Upper lobe of right lung (tissue), 1 donor: ENCODE measurements at regions not wholly inside any gene's neighbourhood (a gene's known extent, or its start where the extent isn't known, plus 50 kb on each side); places are given as distances from the start of the nearest gene placed in this dataset.

Experiments
- ATAC-seq: fragments of 200-7000 bp; cut with Tn5 transposase; one replicate; pipeline ENCODE4 v1.9.1; 2020; ENCODE audit warnings: mild to moderate bottlenecking, moderate library complexity
- DNase-seq: peaks from one replicate; pipeline ENCODE4 v3.0.0-alpha.2; 2020
- H3K27ac ChIP-seq: fragments of 200-600 bp; one replicate; pipeline ENCODE4 v1.8.0; 2022
- H3K27me3 ChIP-seq: fragments of 200-600 bp; one replicate; pipeline ENCODE4 v1.8.0; 2022; ENCODE audit warnings: mild to moderate bottlenecking
- H3K36me3 ChIP-seq: fragments of 200-600 bp; one replicate; pipeline ENCODE4 v1.8.0; 2022
- H3K4me1 ChIP-seq: fragments of 200-600 bp; one replicate; pipeline ENCODE4 v1.8.0; 2022
- H3K4me3 ChIP-seq: fragments of 200-600 bp; one replicate; pipeline ENCODE4 v1.8.0; 2022; ENCODE audit warnings: mild to moderate bottlenecking
- H3K9me3 ChIP-seq: fragments of 200-600 bp; one replicate; pipeline ENCODE4 v1.8.0; 2022
- CTCF ChIP-seq: fragments of 200-600 bp; IDR thresholded peaks from one replicate; pipeline ENCODE4 v1.8.0; 2022; ENCODE audit warnings: antibody characterized with exemption
- intact Hi-C: fragments of 100-400 bp; cut with DNase I; formaldehyde crosslinking; loops from one replicate; pipeline ENCODE4 v1.11.0; 2022
- donor health status: DM: no; HTN: yes; CAD: no; lungs with severe emphysema.

- Histone ChIP-seq H3K4me1 (no peaks in the 10 kb centered on the region), H3K4me3 (no peak overlapping the region), H3K27ac (no peak overlapping the region), H3K36me3 (no peaks in the 10 kb centered on the region), H3K27me3 (no peaks in the 10 kb centered on the region), H3K9me3 (no peaks in the 10 kb centered on the region)
- intact Hi-C loops, result no loop called here
- DNase-seq (no peak), ATAC-seq (no peak)
- no peak for TF ChIP-seq CTCF
Measured at GRCh38 chr9:117480729-117481128, 65.9 kb upstream of the ASTN2 start.

GRCh38 chr9:117480253-117480652 lies 65.4 kb upstream of the ASTN2 start:
- Histone ChIP-seq H3K36me3 (no peaks in the 10 kb centered on the region), H3K4me3 (no peak overlapping the region), H3K27ac (no peak overlapping the region), H3K4me1 (no peaks in the 10 kb centered on the region), H3K9me3 (no peaks in the 10 kb centered on the region), H3K27me3 (no peaks in the 10 kb centered on the region)
- no peak for TF ChIP-seq CTCF
- DNase-seq, result no peak
- intact Hi-C loops, result no loop called here
- ATAC-seq, result no peak

GRCh38 chr9:117473293-117473692 lies 58.4 kb upstream of the ASTN2 start:
- no peak overlapping the region for H3K4me3 ChIP-seq
- peaks cover 7% of the 10 kb centered on the region for H3K27me3 ChIP-seq
- H3K4me1 ChIP-seq, result no peaks in the 10 kb centered on the region
- ATAC-seq, result no peak
- H3K27ac ChIP-seq, result no peak overlapping the region
- no peak for DNase-seq
- H3K9me3 ChIP-seq, result no peaks in the 10 kb centered on the region
- no peak for TF ChIP-seq CTCF
- intact Hi-C loops, result no loop called here
- no peaks in the 10 kb centered on the region for H3K36me3 ChIP-seq

GRCh38 chr9:117470902-117471301 lies 56.0 kb upstream of the ASTN2 start:
- Histone ChIP-seq H3K27ac (no peak overlapping the region), H3K4me3 (no peak overlapping the region), H3K27me3 (peaks cover 7% of the 10 kb centered on the region), H3K9me3 (no peaks in the 10 kb centered on the region), H3K4me1 (no peaks in the 10 kb centered on the region), H3K36me3 (no peaks in the 10 kb centered on the region)
- TF ChIP-seq CTCF, result no peak
- no peak for ATAC-seq
- no peak for DNase-seq
- intact Hi-C loops, result no loop called here

- peaks cover 8% of the 10 kb centered on the region for H3K27me3 ChIP-seq
- no peak for ATAC-seq
- TF ChIP-seq CTCF, result no peak
- no peaks in the 10 kb centered on the region for H3K36me3 ChIP-seq
- no peak for DNase-seq
- no peak overlapping the region for H3K4me3 ChIP-seq
- H3K27ac ChIP-seq, result no peak overlapping the region
- H3K4me1 ChIP-seq, result no peaks in the 10 kb centered on the region
- no peaks in the 10 kb centered on the region for H3K9me3 ChIP-seq
- intact Hi-C loops, result no loop called here
Measured at GRCh38 chr9:117470455-117470854, 55.6 kb upstream of the ASTN2 start.

- no peak for DNase-seq
- no peak for TF ChIP-seq CTCF
- H3K9me3 ChIP-seq, result no peaks in the 10 kb centered on the region
- no peak for ATAC-seq
- H3K27me3 ChIP-seq, result peaks cover 15% of the 10 kb centered on the region
- H3K36me3 ChIP-seq, result no peaks in the 10 kb centered on the region
- no peak overlapping the region for H3K4me3 ChIP-seq
- intact Hi-C loops, result no loop called here
- H3K27ac ChIP-seq, result no peak overlapping the region
- H3K4me1 ChIP-seq, result no peaks in the 10 kb centered on the region
Measured at GRCh38 chr9:117466111-117466510, 51.3 kb upstream of the ASTN2 start.
